IMR-90 (cell line): ENCODE measurements at regions not wholly inside any gene's neighbourhood (a gene's known extent, or its start where the extent isn't known, plus 50 kb on each side); places are given as distances from the start of the nearest gene placed in this dataset.

Source experiments
- ATAC-seq: fragments of 200-7000 bp; cut with Tn5 transposase; 2 replicates; pipeline ENCODE4 v1.9.1; 2020; ENCODE audit warnings: low read depth, mild to moderate bottlenecking, moderate library complexity
- BruUV-seq: library from RNA; stranded (reverse); fragments of 400-500 nt; replicated peaks from 2 replicates; lab custom pipeline; 2021; lab: Mats Ljungman, UMichigan
- CTCF ChIA-PET: fragments of 300-600 bp; formaldehyde crosslinking; extraction: SDS; loops from one replicate; lab custom pipeline; 2021; ENCODE audit warnings: antibody characterized with exemption; lab: Yijun Ruan, JAX
- POLR2A ChIA-PET: fragments of 300-600 bp; sonication (Branson Sonifier 250); formaldehyde crosslinking; loops from one replicate; lab custom pipeline; 2022; ENCODE audit warnings: antibody characterized with exemption; ENCODE audit not compliant: unreplicated experiment; lab: Charles Lee
- DNase-seq: peaks from one replicate; pipeline ENCODE4 v3.0.0; 2013
- H2AFZ ChIP-seq: replicated peaks from 2 replicates; pipeline ENCODE3; 2013; ENCODE audit warnings: low read length, mild to moderate bottlenecking; ENCODE audit not compliant: poor library complexity
- H2AK5ac ChIP-seq: 2 replicates; pipeline ENCODE4 v1.6.1; 2013; ENCODE audit warnings: low read depth, low read length, inconsistent platforms
- H2AK9ac ChIP-seq: replicated peaks from 2 replicates; pipeline ENCODE3; 2013; ENCODE audit warnings: mild to moderate bottlenecking, low read depth, low read length, moderate library complexity; ENCODE audit not compliant: poor library complexity
- H2BK120ac ChIP-seq: 2 replicates; pipeline ENCODE4 v1.6.1; 2013; ENCODE audit warnings: low read depth, low read length, inconsistent platforms
- H2BK15ac ChIP-seq: 3 replicates; pipeline ENCODE4 v1.6.1; 2013; ENCODE audit warnings: low read depth, low read length, inconsistent platforms
- H2BK20ac ChIP-seq: 2 replicates; pipeline ENCODE4 v1.6.1; 2013; ENCODE audit warnings: low read depth, mild to moderate bottlenecking, inconsistent platforms, low read length, moderate library complexity
- H2BK5ac ChIP-seq: 2 replicates; pipeline ENCODE4 v1.6.1; 2013; ENCODE audit warnings: mild to moderate bottlenecking, low read depth, low read length, inconsistent platforms; ENCODE audit not compliant: poor library complexity, severe bottlenecking
- H3K14ac ChIP-seq: replicated peaks from 2 replicates; pipeline ENCODE4 v1.6.1; 2013; ENCODE audit warnings: low read depth, low read length, inconsistent platforms
- H3K18ac ChIP-seq: 2 replicates; pipeline ENCODE4 v1.6.1; 2013; ENCODE audit warnings: low read depth, low read length, control low read depth
- H3K23ac ChIP-seq: 2 replicates; pipeline ENCODE4 v1.6.1; 2013; ENCODE audit warnings: low read depth, low read length, inconsistent platforms
- H3K27ac ChIP-seq: 2 replicates; pipeline ENCODE4 v1.5.1; 2013; ENCODE audit warnings: mild to moderate bottlenecking, control low read depth, low read length; ENCODE audit not compliant: insufficient read depth
- H3K27me3 ChIP-seq: 2 replicates; pipeline ENCODE4 v1.6.1; 2013; ENCODE audit warnings: low read length; ENCODE audit not compliant: control insufficient read depth, insufficient read depth
- H3K36me3 ChIP-seq: 2 replicates; pipeline ENCODE4 v1.6.1; 2013; ENCODE audit warnings: low read length, mixed read lengths; ENCODE audit not compliant: control insufficient read depth, insufficient read depth
- H3K4ac ChIP-seq: 2 replicates; pipeline ENCODE4 v1.6.1; 2013; ENCODE audit warnings: low read depth, low read length, inconsistent platforms
- H3K4me1 ChIP-seq: 2 replicates; pipeline ENCODE4 v1.6.1; 2013; ENCODE audit warnings: low read length, mixed read lengths; ENCODE audit not compliant: control insufficient read depth, insufficient read depth
- H3K4me2 ChIP-seq: 2 replicates; pipeline ENCODE4 v1.6.1; 2013; ENCODE audit warnings: low read depth, mild to moderate bottlenecking, control low read depth, low read length, moderate library complexity
- H3K4me3 ChIP-seq: 2 replicates; pipeline ENCODE4 v1.5.1; 2013; ENCODE audit warnings: low read depth, mild to moderate bottlenecking, control low read depth, low read length, moderate library complexity; ENCODE audit not compliant: insufficient read depth
- H3K56ac ChIP-seq: 2 replicates; pipeline ENCODE4 v1.6.1; 2013; ENCODE audit warnings: low read length, inconsistent platforms; ENCODE audit not compliant: insufficient read depth; ENCODE audit errors: extremely low read depth
- H3K79me1 ChIP-seq, 2 experiments: 2 replicates each; pipeline ENCODE4 v1.6.1; 2013; ENCODE audit warnings: low read length in 2 of 2, inconsistent platforms in 1 of 2, low read depth in 1 of 2
- H3K9ac ChIP-seq: 2 replicates; pipeline ENCODE4 v1.6.1; 2013; ENCODE audit warnings: low read depth, low read length, control low read depth
- H3K9me1 ChIP-seq: 2 replicates; pipeline ENCODE4 v1.6.1; 2013; ENCODE audit warnings: low read length, inconsistent platforms; ENCODE audit not compliant: insufficient read depth
- H3K9me3 ChIP-seq: 2 replicates; pipeline ENCODE4 v1.6.1; 2013; ENCODE audit warnings: low read length; ENCODE audit not compliant: control insufficient read depth, insufficient read depth
- H4K20me1 ChIP-seq: 2 replicates; pipeline ENCODE4 v1.6.1; 2013; ENCODE audit warnings: low read length, inconsistent platforms; ENCODE audit not compliant: insufficient read depth
- H4K5ac ChIP-seq: 2 replicates; pipeline ENCODE4 v1.6.1; 2013; ENCODE audit warnings: mild to moderate bottlenecking, low read depth, low read length, control low read depth
- H4K8ac ChIP-seq, 2 experiments: 2 replicates each; pipeline ENCODE4 v1.6.1; 2013; ENCODE audit warnings: low read depth in 2 of 2, low read length in 2 of 2, control low read depth in 1 of 2, inconsistent platforms in 1 of 2
- H4K91ac ChIP-seq: 2 replicates; pipeline ENCODE4 v1.6.1; 2013; ENCODE audit warnings: low read depth, low read length, inconsistent platforms; ENCODE audit not compliant: insufficient read depth
- BHLHE40 ChIP-seq: fragments of 150-350 bp; IDR thresholded peaks from 2 replicates; pipeline ENCODE4 v1.6.1; 2016; ENCODE audit warnings: mild to moderate bottlenecking, low read depth, low read length
- CEBPB ChIP-seq: IDR thresholded peaks from 2 replicates; pipeline ENCODE4 v1.6.1; 2012; ENCODE audit warnings: low read depth, low read length, improper control_type of control experiment
- CHD1 ChIP-seq: IDR thresholded peaks from 2 replicates; pipeline ENCODE4 v1.6.1; 2012; ENCODE audit warnings: low read depth, low read length, improper control_type of control experiment
- FOS ChIP-seq: fragments of 150-350 bp; IDR thresholded peaks from 2 replicates; pipeline ENCODE4 v1.6.1; 2016; ENCODE audit warnings: low read depth, low read length
- MAFK ChIP-seq: IDR thresholded peaks from 2 replicates; pipeline ENCODE4 v1.6.1; 2012; ENCODE audit warnings: low read depth, low read length, improper control_type of control experiment
- MXI1 ChIP-seq: IDR thresholded peaks from 2 replicates; pipeline ENCODE4 v1.6.1; 2012; ENCODE audit warnings: low read depth, mild to moderate bottlenecking, low read length, moderate library complexity, borderline replicate concordance
- NFE2L2 ChIP-seq: fragments of 150-350 bp; IDR thresholded peaks from 2 replicates; pipeline ENCODE4 v1.6.1; 2016; ENCODE audit warnings: low read depth, mild to moderate bottlenecking, low read length
- POLR2A ChIP-seq: IDR thresholded peaks from 2 replicates; pipeline ENCODE4 v1.6.1; 2012; ENCODE audit warnings: mild to moderate bottlenecking, low read depth, low read length
- RAD21 ChIP-seq: IDR thresholded peaks from 2 replicates; pipeline ENCODE4 v1.6.1; 2012; ENCODE audit warnings: low read length, improper control_type of control experiment
- RCOR1 ChIP-seq: IDR thresholded peaks from 2 replicates; pipeline ENCODE4 v1.6.1; 2012; ENCODE audit warnings: mild to moderate bottlenecking, low read length, improper control_type of control experiment; ENCODE audit not compliant: insufficient replicate concordance
- WGBS, 2 experiments: methylation state at CpG; one replicate each; pipeline versions ENCODE4 v1.1.5 to v1.1.7; 2013; ENCODE audit warnings: missing lambda C conversion rate in 2 of 2; ENCODE audit not compliant: insufficient read length in 1 of 2; ENCODE audit errors: extremely low coverage in 2 of 2; 5-methylcytosine and 5-hydroxymethylcytosine counted together
- dilution Hi-C: fragments of 300-500 bp; cut with HindIII; formaldehyde crosslinking; loops from one replicate; pipeline ENCODE4 v1.14.3; 2018; ENCODE audit warnings: low sequenced_read_pairs; ENCODE audit not compliant: unreplicated experiment
- in situ Hi-C: fragments of 300-500 bp; cut with MboI; formaldehyde crosslinking; loops from 3 replicates; pipeline ENCODE4 v1.14.3; 2019; ENCODE audit warnings: low sequenced_read_pairs, inconsistent platforms, mixed read lengths
- intact Hi-C: fragments of 100-400 bp; cut with micrococcal nuclease; formaldehyde crosslinking; loops from 2 replicates; pipeline ENCODE4 v1.10.0; 2022
- TF ChIP-seq, protein P1 (sequence below): fragments of 150-350 bp; IDR thresholded peaks from 2 replicates; pipeline ENCODE4 v1.6.1; 2017; ENCODE audit warnings: mild to moderate bottlenecking, antibody characterized with exemption, low read length, low read depth

DNA sequence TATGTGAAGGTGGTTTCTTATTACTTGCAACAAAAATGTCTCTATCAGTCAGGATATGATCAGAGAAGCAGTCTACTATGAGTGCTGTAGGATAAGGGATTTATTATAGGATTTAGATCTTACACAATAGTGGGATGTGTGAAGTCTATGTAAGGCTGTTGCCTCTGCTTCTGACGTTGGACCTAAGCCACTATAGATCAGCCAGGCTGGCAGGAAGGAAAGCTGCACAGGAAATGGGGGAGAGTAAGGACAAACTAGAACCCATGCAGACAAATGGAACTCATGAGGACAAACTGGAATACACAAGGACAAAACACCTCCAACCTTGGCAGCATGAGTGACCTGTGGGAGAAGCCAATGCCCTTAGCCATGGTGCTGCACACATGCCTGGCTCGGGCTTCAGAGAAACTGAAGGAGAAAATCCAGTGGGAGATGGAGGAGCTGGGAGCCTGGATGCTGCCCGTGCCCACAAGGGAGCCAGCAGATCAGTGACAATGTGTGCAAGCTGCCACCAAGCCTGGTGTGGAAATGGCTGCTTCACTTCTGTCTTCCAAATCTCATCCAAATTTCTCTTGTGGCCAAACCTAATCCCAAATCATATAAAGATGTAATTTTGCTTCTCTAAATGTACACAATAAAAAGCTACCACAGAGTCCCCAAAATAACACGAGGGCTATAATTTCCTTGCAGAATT, 147.0 kb upstream of the PCGF5 start:
- Histone ChIP-seq H3K23ac (no peak overlapping the region), H3K4me2 (no peak overlapping the region), H4K91ac (no peak overlapping the region), H3K18ac (no peak overlapping the region), H2BK120ac (no peak overlapping the region), H3K27me3 (peaks cover 4% of the 10 kb centered on the region), H3K9me1 (no peaks in the 10 kb centered on the region), H3K27ac (no peak overlapping the region), H3K9ac (no peak overlapping the region), H3K4me1 (peaks cover 10% of the 10 kb centered on the region), H2BK15ac (no peak overlapping the region), H3K56ac (no peak overlapping the region), H3K9me3 (no peaks in the 10 kb centered on the region), H3K4ac (no peak overlapping the region), H2AK9ac (no peak overlapping the region), H3K4me3 (no peak overlapping the region), H2BK5ac (no peak overlapping the region), H4K20me1 (no peaks in the 10 kb centered on the region), H4K8ac (no peak overlapping the region), H2BK20ac (no peak overlapping the region; the same call in 1 of the 2 replicates), H2AFZ (no peak overlapping the region), H3K79me1 (no peaks in the 10 kb centered on the region), H4K5ac (no peak overlapping the region), H3K14ac (no peak overlapping the region), H2AK5ac (no peak overlapping the region), H3K36me3 (no peaks in the 10 kb centered on the region)
- no TSS peak for BruUV-seq
- no peak for DNase-seq
- TF ChIP-seq MXI1 (no peak), NFE2L2 (no peak), RCOR1 (no peak), POLR2A (no peak), MAFK (no peak), CHD1 (no peak), BHLHE40 (no peak), RAD21 (no peak), FOS (no peak), CEBPB (no peak)
- TF ChIP-seq, protein P1, sequence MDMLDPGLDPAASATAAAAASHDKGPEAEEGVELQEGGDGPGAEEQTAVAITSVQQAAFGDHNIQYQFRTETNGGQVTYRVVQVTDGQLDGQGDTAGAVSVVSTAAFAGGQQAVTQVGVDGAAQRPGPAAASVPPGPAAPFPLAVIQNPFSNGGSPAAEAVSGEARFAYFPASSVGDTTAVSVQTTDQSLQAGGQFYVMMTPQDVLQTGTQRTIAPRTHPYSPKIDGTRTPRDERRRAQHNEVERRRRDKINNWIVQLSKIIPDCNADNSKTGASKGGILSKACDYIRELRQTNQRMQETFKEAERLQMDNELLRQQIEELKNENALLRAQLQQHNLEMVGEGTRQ, result no peak
- in situ Hi-C loops (no loop called here), intact Hi-C loops (no loop called here), dilution Hi-C loops (no loop called here)
- ATAC-seq, result no peak
- POLR2A ChIA-PET, result no interaction called here
- CTCF ChIA-PET, result no interaction called here
- WGBS, 2 experiments, result 60% methylated on average over 1 of the region's 4 CpGs; no CpG with 5 or more reads in 1 of the 2 experiments
